SK-N-SH (cell line): ENCODE measurements at regions not wholly inside any gene's neighbourhood (a gene's known extent, or its start where the extent isn't known, plus 50 kb on each side); places are given as distances from the start of the nearest gene placed in this dataset.

Experiments
- CTCF ChIA-PET: fragments of 300-600, 350-600 bp; formaldehyde crosslinking; extraction: SDS; loops from one replicate; lab custom pipeline; 2021; lab: Yijun Ruan, JAX
- POLR2A ChIA-PET: fragments of 350-600 bp; sonication (Branson Sonifier 250); formaldehyde crosslinking; extraction: SDS; loops from one replicate; lab custom pipeline; 2020; ENCODE audit warnings: antibody characterized with exemption, inconsistent platforms; lab: Yijun Ruan, JAX
- DNase-seq: peaks from one replicate; pipeline ENCODE4 v3.0.0; 2012
- H2AFZ ChIP-seq: fragments of 200-600 bp; sonication (generic); 2 replicates; pipeline ENCODE4 v1.8.1; 2016; ENCODE audit warnings: antibody characterized with exemption, mild to moderate bottlenecking, low read depth
- H3F3A ChIP-seq: fragments of 200-600 bp; sonication (generic); replicated peaks from 2 replicates; pipeline ENCODE3; 2016; ENCODE audit warnings: antibody characterized with exemption, mild to moderate bottlenecking; ENCODE audit not compliant: insufficient read depth
- H3K27ac ChIP-seq, 2 experiments: fragments of 200-500 bp in 1 of 2; fragments of 200-600 bp in 1 of 2; sonication (Bioruptor generic) in 1 of 2; sonication (generic), shearing (Covaris generic) in 1 of 2; 2 replicates each; pipeline versions ENCODE4 v1.5.1 to v1.6.1; 2014 to 2016; ENCODE audit warnings: low read depth in 2 of 2, inconsistent platforms in 1 of 2, low read length in 1 of 2, mild to moderate bottlenecking in 1 of 2, mixed read lengths in 1 of 2
- H3K27me3 ChIP-seq: fragments of 200-600 bp; sonication (generic), shearing (Covaris generic); 2 replicates; pipeline ENCODE4 v1.6.1; 2016; ENCODE audit warnings: mixed run types; ENCODE audit not compliant: insufficient read depth
- H3K36me3 ChIP-seq, 2 experiments: fragments of 200-500 bp in 1 of 2; fragments of 200-600 bp in 1 of 2; sonication (Bioruptor generic) in 1 of 2; sonication (generic) in 1 of 2; replicated peaks in 1 of 2; 2 replicates each; pipeline versions ENCODE3 to v1.5.1; 2014 to 2016; ENCODE audit warnings: low read length in 1 of 2, mild to moderate bottlenecking in 1 of 2; ENCODE audit not compliant: insufficient read depth in 2 of 2, control insufficient read depth in 1 of 2
- H3K4me1 ChIP-seq, 2 experiments: fragments of 200-500 bp in 1 of 2; fragments of 200-600 bp in 1 of 2; sonication (Bioruptor generic) in 1 of 2; sonication (generic), shearing (Covaris generic) in 1 of 2; 2 replicates each; pipeline versions ENCODE4 v1.5.1 to v1.6.1; 2014 to 2016; ENCODE audit warnings: low read depth in 1 of 2, low read length in 1 of 2, mixed run types in 1 of 2; ENCODE audit not compliant: insufficient read depth in 2 of 2, control insufficient read depth in 1 of 2
- H3K4me2 ChIP-seq: fragments of 200-600 bp; sonication (generic), shearing (Covaris generic); 2 replicates; pipeline ENCODE4 v1.6.1; 2017; ENCODE audit warnings: mixed run types
- H3K4me3 ChIP-seq, 2 experiments: fragments of 200-500 bp in 1 of 2; fragments of 200-600 bp in 1 of 2; sonication (Bioruptor generic) in 1 of 2; sonication (generic), shearing (Covaris generic) in 1 of 2; 2 replicates each; pipeline versions ENCODE4 v1.5.1 to v1.8.1; 2014 to 2016; ENCODE audit warnings: low read depth in 2 of 2, inconsistent platforms in 1 of 2, low read length in 1 of 2, mild to moderate bottlenecking in 1 of 2, mixed read lengths in 1 of 2, moderate library complexity in 1 of 2
- H3K79me2 ChIP-seq: fragments of 200-600 bp; sonication (generic); 2 replicates; pipeline ENCODE4 v1.8.1; 2017; ENCODE audit warnings: mild to moderate bottlenecking; ENCODE audit not compliant: insufficient read depth
- H3K9ac ChIP-seq: fragments of 200-600 bp; sonication (generic); 2 replicates; pipeline ENCODE4 v1.6.1; 2017; ENCODE audit warnings: mixed run types
- H3K9me2 ChIP-seq: fragments of 200-600 bp; sonication (generic); 2 replicates; pipeline ENCODE4 v1.6.1; 2017; ENCODE audit warnings: mixed run types
- H3K9me3 ChIP-seq: fragments of 200-600 bp; sonication (generic); 2 replicates; pipeline ENCODE4 v1.6.1; 2017; ENCODE audit warnings: mixed run types, mild to moderate bottlenecking, moderate library complexity
- H4K20me1 ChIP-seq: fragments of 200-600 bp; sonication (generic); 2 replicates; pipeline ENCODE4 v1.6.1; 2017; ENCODE audit warnings: mild to moderate bottlenecking, mixed run types; ENCODE audit not compliant: insufficient read depth
- CHD2 ChIP-seq: fragments of 150-350 bp; IDR thresholded peaks from 2 replicates; pipeline ENCODE4 v1.6.1; 2018; ENCODE audit warnings: low read length; ENCODE audit not compliant: partially characterized antibody
- CTCF ChIP-seq: fragments of 200-600 bp; sonication (generic); IDR thresholded peaks from 2 replicates; pipeline ENCODE4 v1.6.1; 2017; ENCODE audit warnings: antibody characterized with exemption, mild to moderate bottlenecking, moderate library complexity
- ELF1 ChIP-seq: IDR thresholded peaks from 2 replicates; pipeline ENCODE4 v1.4.0; 2012
- EP300 ChIP-seq, 2 experiments: IDR thresholded peaks; 2 replicates each; pipeline versions ENCODE4 v1.4.0 to v1.6.1; 2012; ENCODE audit warnings: borderline replicate concordance in 1 of 2, low read depth in 1 of 2, low read length in 1 of 2
- EZH2phosphoT487 ChIP-seq: fragments of 200-600 bp; sonication (generic); IDR thresholded peaks from 2 replicates; pipeline ENCODE4 v1.6.1; 2017; ENCODE audit warnings: low read depth, mixed run types, mild to moderate bottlenecking, antibody characterized with exemption, moderate library complexity, borderline replicate concordance
- FOSL2 ChIP-seq: IDR thresholded peaks from 2 replicates; pipeline ENCODE4 v1.4.0; 2012; ENCODE audit warnings: low read depth, mild to moderate bottlenecking, moderate library complexity, borderline replicate concordance
- FOXJ3 ChIP-seq: sonication (generic); formaldehyde crosslinking; IDR thresholded peaks from 2 replicates; pipeline ENCODE4 v1.5.1; 2020; ENCODE audit warnings: mild to moderate bottlenecking, missing genetic modification reagents
- FOXM1 ChIP-seq: IDR thresholded peaks from 2 replicates; pipeline ENCODE4 v1.4.0; 2012; ENCODE audit warnings: low read depth, mild to moderate bottlenecking
- GABPA ChIP-seq: IDR thresholded peaks from 2 replicates; pipeline ENCODE4 v1.4.0; 2012; ENCODE audit warnings: low read depth, mild to moderate bottlenecking
- GATA2 ChIP-seq: sonication (generic); formaldehyde crosslinking; IDR thresholded peaks from 2 replicates; pipeline ENCODE4 v1.5.0; 2020; ENCODE audit warnings: mild to moderate bottlenecking, missing genetic modification reagents
- JUND ChIP-seq: IDR thresholded peaks from 2 replicates; pipeline ENCODE4 v1.4.0; 2012
- MEF2A ChIP-seq: IDR thresholded peaks from 2 replicates; pipeline ENCODE4 v1.4.0; 2012; ENCODE audit warnings: low read depth, borderline replicate concordance
- MXI1 ChIP-seq: IDR thresholded peaks from 2 replicates; pipeline ENCODE4 v1.6.1; 2012; ENCODE audit warnings: mild to moderate bottlenecking, low read depth, low read length, improper control_type of control experiment
- NFIC ChIP-seq: IDR thresholded peaks from 2 replicates; pipeline ENCODE4 v1.4.0; 2012; ENCODE audit warnings: borderline replicate concordance
- NRF1 ChIP-seq: IDR thresholded peaks from 2 replicates; pipeline ENCODE4 v1.6.1; 2012; ENCODE audit warnings: low read depth, mild to moderate bottlenecking, low read length
- PBX3 ChIP-seq: IDR thresholded peaks from 2 replicates; pipeline ENCODE4; 2012
- RCOR1 ChIP-seq: fragments of 150-350 bp; IDR thresholded peaks from 2 replicates; pipeline ENCODE4 v1.6.1; 2017; ENCODE audit warnings: antibody characterized with exemption, low read length
- RXRA ChIP-seq: IDR thresholded peaks from 2 replicates; pipeline ENCODE4 v1.4.0; 2012; ENCODE audit warnings: low read depth, mild to moderate bottlenecking, borderline replicate concordance
- SIN3A ChIP-seq: IDR thresholded peaks from 2 replicates; pipeline ENCODE4 v1.6.1; 2012; ENCODE audit warnings: low read depth, mild to moderate bottlenecking, low read length, moderate library complexity, borderline replicate concordance
- TCF12 ChIP-seq: IDR thresholded peaks from 2 replicates; pipeline ENCODE4 v1.4.0; 2012
- USF2 ChIP-seq: fragments of 150-350 bp; IDR thresholded peaks from 2 replicates; pipeline ENCODE4 v1.6.1; 2017; ENCODE audit warnings: antibody characterized with exemption, low read length, low read depth, borderline replicate concordance
- YY1 ChIP-seq: IDR thresholded peaks from 2 replicates; pipeline ENCODE4 v1.4.0; 2012; ENCODE audit warnings: low read depth, mild to moderate bottlenecking
- WGBS: methylation state at CpG from one replicate; pipeline ENCODE4 v1.1.6; 2017; ENCODE audit warnings: low lambda C conversion rate; 5-methylcytosine and 5-hydroxymethylcytosine counted together
- TF ChIP-seq, protein P1 (sequence below): IDR thresholded peaks from 2 replicates; pipeline ENCODE4 v1.4.0; 2012; ENCODE audit warnings: low read depth, borderline replicate concordance
- TF ChIP-seq, protein P2 (sequence below): fragments of 150-350 bp; IDR thresholded peaks from 2 replicates; pipeline ENCODE4 v1.6.1; 2016; ENCODE audit warnings: mild to moderate bottlenecking, low read depth, low read length

DNA sequence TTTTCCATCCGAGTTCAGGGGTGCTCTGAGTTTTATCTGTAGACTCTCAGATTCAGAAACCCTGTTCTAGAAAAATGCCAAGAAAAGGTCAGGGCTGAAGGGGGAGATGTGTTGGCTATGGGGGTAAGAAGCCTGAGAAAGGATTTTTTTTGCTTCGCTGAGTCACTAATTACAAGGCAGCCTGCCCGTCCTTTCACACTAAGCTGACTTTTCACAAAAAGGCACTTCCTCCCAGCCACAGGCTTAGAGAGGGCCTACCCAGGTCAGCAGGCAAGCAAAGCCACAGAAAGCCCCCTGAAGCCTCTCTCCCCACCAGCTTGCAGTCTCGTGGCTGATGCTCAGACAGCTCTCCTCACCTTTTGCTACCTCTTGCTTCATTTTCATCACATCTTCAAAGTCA lies 192.6 kb upstream of the PRICKLE2 start:
- no peaks in the 10 kb centered on the region for H3F3A ChIP-seq
- H3K9me3 ChIP-seq: no peaks in the 10 kb centered on the region
- no peaks in the 10 kb centered on the region for H4K20me1 ChIP-seq
- POLR2A ChIA-PET: no interaction called here
- WGBS: 40% methylated on average over 4 of the region's 4 CpGs
- H3K4me2 ChIP-seq: peak overlapping the region; percentile 28; the same call in 1 of the 2 replicates
- no peaks in the 10 kb centered on the region for H3K79me2 ChIP-seq
- CTCF ChIA-PET: interaction anchor here (1.4 to 2.4 kb wide), 3 partner anchors 67 to 600 kb away, joined by 3 to 7 read pairs (median 3); no protein-coding TSS in a partner anchor
- H3K27me3 ChIP-seq: no peaks in the 10 kb centered on the region
- H3K4me1 ChIP-seq: peaks cover under 1 to 9% of the 10 kb centered on the region in 2 experiments; a peak in 1 of 4 replicates
- H3K9me2 ChIP-seq: no peaks in the 10 kb centered on the region
- DNase-seq: no peak
- no peak overlapping the region for H3K4me3 ChIP-seq
- H2AFZ ChIP-seq: peak overlapping the region; percentile 69; the same call in 1 of the 2 replicates
- H3K9ac ChIP-seq: peak overlapping the region; percentile 24; the same call in 1 of the 2 replicates
- TF ChIP-seq YY1 (no peak), EZH2phosphoT487 (no peak), CTCF (no peak), GABPA (no peak), NRF1 (no peak), FOSL2 (no peak), GATA2 (CRISPR knock-in tag) (no peak), FOXJ3 (no peak), RXRA (no peak), TCF12 (no peak), ELF1 (no peak), FOXM1 (no peak), SIN3A (no peak), NFIC (no peak), JUND (no peak)
- TF ChIP-seq, protein P1, sequence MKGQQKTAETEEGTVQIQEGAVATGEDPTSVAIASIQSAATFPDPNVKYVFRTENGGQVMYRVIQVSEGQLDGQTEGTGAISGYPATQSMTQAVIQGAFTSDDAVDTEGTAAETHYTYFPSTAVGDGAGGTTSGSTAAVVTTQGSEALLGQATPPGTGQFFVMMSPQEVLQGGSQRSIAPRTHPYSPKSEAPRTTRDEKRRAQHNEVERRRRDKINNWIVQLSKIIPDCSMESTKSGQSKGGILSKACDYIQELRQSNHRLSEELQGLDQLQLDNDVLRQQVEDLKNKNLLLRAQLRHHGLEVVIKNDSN: no peak
- TF ChIP-seq, protein P2, sequence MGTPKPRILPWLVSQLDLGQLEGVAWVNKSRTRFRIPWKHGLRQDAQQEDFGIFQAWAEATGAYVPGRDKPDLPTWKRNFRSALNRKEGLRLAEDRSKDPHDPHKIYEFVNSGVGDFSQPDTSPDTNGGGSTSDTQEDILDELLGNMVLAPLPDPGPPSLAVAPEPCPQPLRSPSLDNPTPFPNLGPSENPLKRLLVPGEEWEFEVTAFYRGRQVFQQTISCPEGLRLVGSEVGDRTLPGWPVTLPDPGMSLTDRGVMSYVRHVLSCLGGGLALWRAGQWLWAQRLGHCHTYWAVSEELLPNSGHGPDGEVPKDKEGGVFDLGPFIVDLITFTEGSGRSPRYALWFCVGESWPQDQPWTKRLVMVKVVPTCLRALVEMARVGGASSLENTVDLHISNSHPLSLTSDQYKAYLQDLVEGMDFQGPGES: no peak
- no peaks in the 10 kb centered on the region for H3K36me3 ChIP-seq
- H3K27ac ChIP-seq: peak overlapping the region in 1 of 2 experiments; percentile 36; a peak in 2 of 4 replicates

GRCh38 chr3:64414043-64414442 lies 188.8 kb upstream of the PRICKLE2 start:
- no peak overlapping the region for H2AFZ ChIP-seq
- no peaks in the 10 kb centered on the region for H3K9me3 ChIP-seq
- H3K4me1 ChIP-seq: peaks cover 0 to 9% of the 10 kb centered on the region in 2 experiments; a peak in 1 of 4 replicates
- no peak overlapping the region for H3K4me2 ChIP-seq
- no peaks in the 10 kb centered on the region for H3K9me2 ChIP-seq
- ChIA-PET CTCF (interaction anchor here (1.0 kb wide), 1 partner anchor 9 kb away, joined by 3 read pairs; no protein-coding TSS in a partner anchor), POLR2A (no interaction called here)
- no peaks in the 10 kb centered on the region for H3F3A ChIP-seq
- H4K20me1 ChIP-seq: no peaks in the 10 kb centered on the region
- no peak overlapping the region for H3K4me3 ChIP-seq
- H3K27ac ChIP-seq: no peak overlapping the region
- no peaks in the 10 kb centered on the region for H3K36me3 ChIP-seq
- 89% methylated on average over 7 of the region's 7 CpGs for WGBS
- H3K9ac ChIP-seq: no peak overlapping the region
- H3K27me3 ChIP-seq: no peaks in the 10 kb centered on the region
- no peaks in the 10 kb centered on the region for H3K79me2 ChIP-seq
- no peak for DNase-seq
- TF ChIP-seq ELF1 (no peak), CHD2 (no peak), MEF2A (no peak), NRF1 (no peak), USF2 (no peak), PBX3 (no peak), EP300 (IDR thresholded peaks at IDR 0.05; ENCODE audit: borderline replicate concordance in 1 of 2, low read depth in 1 of 2, low read length in 1 of 2) (no peak), RCOR1 (no peak), YY1 (no peak), MXI1 (no peak)
- TF ChIP-seq, protein P1: no peak
